Astrocyte (in vitro differentiated cells and primary cell): ENCODE measurements at regions not wholly inside any gene's neighbourhood (a gene's known extent, or its start where the extent isn't known, plus 50 kb on each side); places are given as distances from the start of the nearest gene placed in this dataset.

Source experiments
- DNase-seq: peaks from one replicate; pipeline ENCODE4 v3.0.0-alpha.2; 2010; ENCODE audit warnings: low read depth
- FAIRE-seq: peaks from 2 replicates; lab custom pipeline; 2011; peaks lifted over from hg19 to GRCh38; lab: Jason Lieb, UNC
- H2AFZ ChIP-seq: 2 replicates; pipeline ENCODE4 v1.6.0; 2012; ENCODE audit warnings: low read depth, low read length, inconsistent platforms
- H3K27ac ChIP-seq: 2 replicates; pipeline ENCODE4 v1.5.1; 2011; ENCODE audit warnings: low read depth, low read length, inconsistent platforms
- H3K27me3 ChIP-seq: 2 replicates; pipeline ENCODE4 v1.6.0; 2011; ENCODE audit warnings: low read length, inconsistent platforms; ENCODE audit not compliant: insufficient read depth
- H3K36me3 ChIP-seq: 2 replicates; pipeline ENCODE4 v1.5.1; 2011; ENCODE audit warnings: low read length, inconsistent platforms; ENCODE audit not compliant: insufficient read depth
- H3K4me1 ChIP-seq: 2 replicates; pipeline ENCODE4 v1.5.1; 2011; ENCODE audit warnings: low read length, inconsistent platforms; ENCODE audit not compliant: insufficient read depth
- H3K4me2 ChIP-seq: 2 replicates; pipeline ENCODE4 v1.6.0; 2012; ENCODE audit warnings: low read length, inconsistent platforms
- H3K4me3 ChIP-seq: 2 replicates; pipeline ENCODE4 v1.5.1; 2011; ENCODE audit warnings: low read depth, mild to moderate bottlenecking, low read length, inconsistent platforms; ENCODE audit not compliant: insufficient read depth
- H3K79me2 ChIP-seq: 2 replicates; pipeline ENCODE4 v1.6.0; 2012; ENCODE audit warnings: mild to moderate bottlenecking, low read length, inconsistent platforms; ENCODE audit not compliant: insufficient read depth
- H3K9ac ChIP-seq: 2 replicates; pipeline ENCODE4 v1.6.0; 2012; ENCODE audit warnings: mild to moderate bottlenecking, low read length, inconsistent platforms
- H3K9me3 ChIP-seq: 2 replicates; pipeline ENCODE4 v1.5.1; 2012; ENCODE audit warnings: low read depth, mild to moderate bottlenecking, low read length, inconsistent platforms; ENCODE audit not compliant: insufficient read depth
- H4K20me1 ChIP-seq: 2 replicates; pipeline ENCODE4 v1.6.0; 2012; ENCODE audit warnings: low read length, inconsistent platforms; ENCODE audit not compliant: insufficient read depth
- H3K27ac Mint-ChIP-seq: one replicate; pipeline ENCODE4 v1.8.0; 2021; ENCODE audit warnings: mild to moderate bottlenecking, mixed read lengths; ENCODE audit not compliant: unreplicated experiment
- H3K27me3 Mint-ChIP-seq: one replicate; pipeline ENCODE4 v1.8.0; 2021; ENCODE audit warnings: low read depth, mixed read lengths; ENCODE audit not compliant: unreplicated experiment
- H3K36me3 Mint-ChIP-seq: one replicate; pipeline ENCODE4 v1.8.0; 2021; ENCODE audit warnings: low read depth, mixed read lengths; ENCODE audit not compliant: unreplicated experiment
- H3K4me1 Mint-ChIP-seq: one replicate; pipeline ENCODE4 v1.8.0; 2021; ENCODE audit warnings: low read depth, mixed read lengths; ENCODE audit not compliant: unreplicated experiment
- H3K4me3 Mint-ChIP-seq: one replicate; pipeline ENCODE4 v1.8.0; 2021; ENCODE audit warnings: mild to moderate bottlenecking, moderate library complexity, mixed read lengths; ENCODE audit not compliant: unreplicated experiment
- H3K9me3 Mint-ChIP-seq: one replicate; pipeline ENCODE4 v1.8.0; 2021; ENCODE audit warnings: mild to moderate bottlenecking, mixed read lengths; ENCODE audit not compliant: unreplicated experiment
- EZH2 ChIP-seq: IDR thresholded peaks from 2 replicates; pipeline ENCODE4 v1.6.1; 2012; ENCODE audit warnings: mild to moderate bottlenecking, low read length, inconsistent platforms; ENCODE audit not compliant: insufficient read depth
- TF ChIP-seq, protein P1 (sequence below): IDR thresholded peaks from 2 replicates; pipeline ENCODE4 v1.5.1; 2011; ENCODE audit warnings: low read depth, mild to moderate bottlenecking, inconsistent platforms, low read length, moderate library complexity; ENCODE audit not compliant: insufficient read depth

DNA sequence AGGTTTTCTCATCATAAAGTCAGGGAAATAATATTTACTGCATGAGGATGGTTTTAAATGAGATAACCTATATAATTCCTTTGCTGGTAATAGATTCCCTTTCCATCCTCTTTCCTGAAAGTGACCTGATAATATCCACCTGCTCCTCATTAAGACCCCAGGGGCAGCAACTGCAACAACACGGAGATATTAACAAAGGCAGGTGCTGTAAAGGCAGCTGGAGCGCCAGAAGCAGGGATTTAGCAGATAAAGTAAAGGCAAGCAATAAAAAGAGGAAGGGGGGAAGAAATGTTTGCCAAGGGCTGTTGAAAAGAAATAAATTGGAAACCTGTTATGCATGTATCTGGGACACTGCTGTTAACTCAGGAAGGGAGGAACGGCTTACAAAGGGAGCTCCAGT lies 472.6 kb upstream of the KLHL29 start:
- no peak overlapping the region for H3K4me3 Mint-ChIP-seq
- peaks cover 2% of the 10 kb centered on the region for H3K36me3 Mint-ChIP-seq
- Histone ChIP-seq H3K4me1 (no peaks in the 10 kb centered on the region), H4K20me1 (no peaks in the 10 kb centered on the region), H3K9ac (no peak overlapping the region), H3K36me3 (no peaks in the 10 kb centered on the region), H3K27ac (no peak overlapping the region), H3K4me2 (no peak overlapping the region), H3K27me3 (no peaks in the 10 kb centered on the region), H3K9me3 (no peaks in the 10 kb centered on the region), H3K79me2 (no peaks in the 10 kb centered on the region), H2AFZ (no peak overlapping the region), H3K4me3 (no peak overlapping the region)
- no peak overlapping the region for H3K27ac Mint-ChIP-seq
- H3K9me3 Mint-ChIP-seq = peaks cover 3% of the 10 kb centered on the region
- peaks cover under 1% of the 10 kb centered on the region for H3K27me3 Mint-ChIP-seq
- FAIRE-seq (no peak), DNase-seq (no peak)
- TF ChIP-seq EZH2 = no peak
- TF ChIP-seq, protein P1, sequence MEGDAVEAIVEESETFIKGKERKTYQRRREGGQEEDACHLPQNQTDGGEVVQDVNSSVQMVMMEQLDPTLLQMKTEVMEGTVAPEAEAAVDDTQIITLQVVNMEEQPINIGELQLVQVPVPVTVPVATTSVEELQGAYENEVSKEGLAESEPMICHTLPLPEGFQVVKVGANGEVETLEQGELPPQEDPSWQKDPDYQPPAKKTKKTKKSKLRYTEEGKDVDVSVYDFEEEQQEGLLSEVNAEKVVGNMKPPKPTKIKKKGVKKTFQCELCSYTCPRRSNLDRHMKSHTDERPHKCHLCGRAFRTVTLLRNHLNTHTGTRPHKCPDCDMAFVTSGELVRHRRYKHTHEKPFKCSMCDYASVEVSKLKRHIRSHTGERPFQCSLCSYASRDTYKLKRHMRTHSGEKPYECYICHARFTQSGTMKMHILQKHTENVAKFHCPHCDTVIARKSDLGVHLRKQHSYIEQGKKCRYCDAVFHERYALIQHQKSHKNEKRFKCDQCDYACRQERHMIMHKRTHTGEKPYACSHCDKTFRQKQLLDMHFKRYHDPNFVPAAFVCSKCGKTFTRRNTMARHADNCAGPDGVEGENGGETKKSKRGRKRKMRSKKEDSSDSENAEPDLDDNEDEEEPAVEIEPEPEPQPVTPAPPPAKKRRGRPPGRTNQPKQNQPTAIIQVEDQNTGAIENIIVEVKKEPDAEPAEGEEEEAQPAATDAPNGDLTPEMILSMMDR = no peak
- no peaks in the 10 kb centered on the region for H3K4me1 Mint-ChIP-seq

GRCh38 chr2:22929998-22930397 lies 455.0 kb upstream of the KLHL29 start:
- FAIRE-seq = no peak
- H3K27ac Mint-ChIP-seq = no peak overlapping the region

DNA sequence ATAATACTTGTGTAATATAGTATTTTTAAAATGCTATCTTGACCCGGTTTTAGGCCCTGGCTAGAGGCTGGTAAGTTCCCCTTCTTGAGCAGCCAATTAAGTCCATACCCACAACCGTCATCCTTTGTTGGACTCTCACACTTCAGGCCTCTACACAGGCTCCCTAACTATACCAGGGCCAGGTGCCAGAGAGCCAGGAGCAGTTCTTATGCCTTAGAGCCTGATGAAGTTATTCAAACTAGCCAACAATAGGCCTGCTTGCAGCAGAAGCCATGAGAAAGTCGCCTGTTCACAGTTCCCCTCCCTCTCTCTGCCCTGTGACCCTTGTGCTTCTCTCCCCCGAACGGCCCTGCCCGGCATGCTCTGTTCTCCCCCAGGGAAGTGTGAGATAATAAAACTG lies 454.2 kb upstream of the KLHL29 start:
- no peaks in the 10 kb centered on the region for H4K20me1 ChIP-seq
- Mint-ChIP-seq H3K4me3 (no peak overlapping the region), H3K27ac (no peak overlapping the region), H3K4me1 (no peaks in the 10 kb centered on the region), H3K27me3 (peaks cover 4% of the 10 kb centered on the region), H3K9me3 (no peaks in the 10 kb centered on the region), H3K36me3 (no peaks in the 10 kb centered on the region)
- no peaks in the 10 kb centered on the region for H3K36me3 ChIP-seq
- H3K4me1 ChIP-seq = no peaks in the 10 kb centered on the region
- no peaks in the 10 kb centered on the region for H3K27me3 ChIP-seq
- H3K4me2 ChIP-seq = no peak overlapping the region
- H3K27ac ChIP-seq = no peak overlapping the region
- no peak overlapping the region for H3K4me3 ChIP-seq
- no peak for TF ChIP-seq EZH2
- TF ChIP-seq, protein P1 = no peak
- DNase-seq (no peak), FAIRE-seq (no peak)
- no peak overlapping the region for H3K9ac ChIP-seq
- no peaks in the 10 kb centered on the region for H3K9me3 ChIP-seq
- H2AFZ ChIP-seq = no peak overlapping the region
- H3K79me2 ChIP-seq = no peaks in the 10 kb centered on the region

More at GRCh38 chr2:22929998-22930397, 455.0 kb upstream of the KLHL29 start:
- H3K27ac ChIP-seq = no peak overlapping the region
- H3K9ac ChIP-seq = no peak overlapping the region
- no peak for DNase-seq
- H3K4me1 ChIP-seq = no peaks in the 10 kb centered on the region
- Mint-ChIP-seq H3K36me3 (no peaks in the 10 kb centered on the region), H3K9me3 (no peaks in the 10 kb centered on the region), H3K4me3 (no peak overlapping the region), H3K4me1 (no peaks in the 10 kb centered on the region), H3K27me3 (peaks cover 6% of the 10 kb centered on the region)
- no peaks in the 10 kb centered on the region for H3K36me3 ChIP-seq
- no peaks in the 10 kb centered on the region for H4K20me1 ChIP-seq
- H2AFZ ChIP-seq = no peak overlapping the region
- no peaks in the 10 kb centered on the region for H3K9me3 ChIP-seq
- no peak for TF ChIP-seq EZH2
- TF ChIP-seq, protein P1 = no peak
- no peak overlapping the region for H3K4me2 ChIP-seq
- H3K27me3 ChIP-seq = no peaks in the 10 kb centered on the region
- no peaks in the 10 kb centered on the region for H3K79me2 ChIP-seq
- no peak overlapping the region for H3K4me3 ChIP-seq
